Mucosa of descending colon (tissue), 3 donors: ENCODE measurements at regions not wholly inside any gene's neighbourhood (a gene's known extent, or its start where the extent isn't known, plus 50 kb on each side); places are given as distances from the start of the nearest gene placed in this dataset. TPM values are rescaled to one million over a fixed set of nuclear protein-coding genes. Genes with fewer than 3 reads are reported as not detected.
"Not testable (repeated sequence)": the region's sequence is repeated elsewhere in the genome, so short reads cannot be mapped to it uniquely, and the experiment has no call there.

Source experiments
- ATAC-seq: fragments of 200-7000 bp; cut with Tn5 transposase; one replicate; pipeline ENCODE4 v1.9.1; 2020; ENCODE audit warnings: mild to moderate bottlenecking, moderate library complexity
- DNase-seq, 3 donors: peaks; one replicate each; pipeline ENCODE4 v3.0.0-alpha.2; 2020
- H3K36me3 ChIP-seq: fragments of 200-600 bp; one replicate; pipeline ENCODE4 v1.8.0; 2021; ENCODE audit warnings: low read depth, mild to moderate bottlenecking
- H3K4me1 ChIP-seq: fragments of 200-600 bp; one replicate; pipeline ENCODE4 v1.8.0; 2021; ENCODE audit warnings: low read depth, mild to moderate bottlenecking
- H3K4me3 ChIP-seq: fragments of 200-600 bp; one replicate; pipeline ENCODE4 v1.8.0; 2021; ENCODE audit warnings: mild to moderate bottlenecking
- H3K9me3 ChIP-seq: fragments of 200-600 bp; one replicate; pipeline ENCODE4 v1.8.0; 2021; ENCODE audit warnings: mild to moderate bottlenecking
- intact Hi-C, 2 donors: fragments of 100-400 bp; cut with DNase I in 1 of 2; cut with micrococcal nuclease in 1 of 2; formaldehyde crosslinking; loops; one replicate each; pipeline versions ENCODE4 v1.11.0 to v1.11.1; 2022; cut with DNase I, micrococcal nuclease
- microRNA-seq: library from miRNA; unstranded; fragments of <30 nt; microRNA quantifications from one replicate; pipeline ENCODE4, GENCODE V29; 2019
- TF ChIP-seq, protein P1 (sequence below): fragments of 200-600 bp; IDR thresholded peaks from one replicate; pipeline ENCODE4 v1.8.0; 2022; ENCODE audit warnings: antibody characterized with exemption, mild to moderate bottlenecking
- donor health status: DM: no; HTN: no; CAD: no; lungs with moderate emphysema.
- donor health status: DM: no; HTN: no; CAD: no.
- donor health status: DM: no; HTN: yes; CAD: no.

DNA sequence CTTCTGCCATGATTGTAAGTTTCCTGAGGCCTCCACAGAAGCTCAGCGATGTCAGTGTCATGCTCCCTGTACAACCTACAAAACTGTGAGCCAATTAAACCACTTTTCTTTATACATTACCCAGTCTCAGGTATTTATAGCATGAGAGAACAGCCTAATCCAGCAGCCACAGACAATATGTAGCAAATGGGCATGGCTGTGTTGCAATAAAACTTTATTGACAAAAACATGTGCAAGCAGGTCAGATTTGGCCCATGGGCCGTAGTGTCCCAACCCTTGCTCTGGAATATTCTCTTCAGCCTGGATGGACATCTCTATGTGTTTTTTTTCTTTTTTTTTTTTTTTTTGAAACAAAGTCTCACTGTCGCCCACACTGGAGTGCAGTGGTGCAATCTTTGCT is 60.9 kb upstream of the EEF2KMT start:
- no peak for DNase-seq
- intact Hi-C loops: no loop called here
- no peaks in the 10 kb centered on the region for H3K9me3 ChIP-seq
- no peak for ATAC-seq
- TF ChIP-seq, protein P1, sequence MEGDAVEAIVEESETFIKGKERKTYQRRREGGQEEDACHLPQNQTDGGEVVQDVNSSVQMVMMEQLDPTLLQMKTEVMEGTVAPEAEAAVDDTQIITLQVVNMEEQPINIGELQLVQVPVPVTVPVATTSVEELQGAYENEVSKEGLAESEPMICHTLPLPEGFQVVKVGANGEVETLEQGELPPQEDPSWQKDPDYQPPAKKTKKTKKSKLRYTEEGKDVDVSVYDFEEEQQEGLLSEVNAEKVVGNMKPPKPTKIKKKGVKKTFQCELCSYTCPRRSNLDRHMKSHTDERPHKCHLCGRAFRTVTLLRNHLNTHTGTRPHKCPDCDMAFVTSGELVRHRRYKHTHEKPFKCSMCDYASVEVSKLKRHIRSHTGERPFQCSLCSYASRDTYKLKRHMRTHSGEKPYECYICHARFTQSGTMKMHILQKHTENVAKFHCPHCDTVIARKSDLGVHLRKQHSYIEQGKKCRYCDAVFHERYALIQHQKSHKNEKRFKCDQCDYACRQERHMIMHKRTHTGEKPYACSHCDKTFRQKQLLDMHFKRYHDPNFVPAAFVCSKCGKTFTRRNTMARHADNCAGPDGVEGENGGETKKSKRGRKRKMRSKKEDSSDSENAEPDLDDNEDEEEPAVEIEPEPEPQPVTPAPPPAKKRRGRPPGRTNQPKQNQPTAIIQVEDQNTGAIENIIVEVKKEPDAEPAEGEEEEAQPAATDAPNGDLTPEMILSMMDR: no peak
- H3K4me3 ChIP-seq: no peak overlapping the region
- H3K4me1 ChIP-seq: no peaks in the 10 kb centered on the region
- H3K36me3 ChIP-seq: no peaks in the 10 kb centered on the region

DNA sequence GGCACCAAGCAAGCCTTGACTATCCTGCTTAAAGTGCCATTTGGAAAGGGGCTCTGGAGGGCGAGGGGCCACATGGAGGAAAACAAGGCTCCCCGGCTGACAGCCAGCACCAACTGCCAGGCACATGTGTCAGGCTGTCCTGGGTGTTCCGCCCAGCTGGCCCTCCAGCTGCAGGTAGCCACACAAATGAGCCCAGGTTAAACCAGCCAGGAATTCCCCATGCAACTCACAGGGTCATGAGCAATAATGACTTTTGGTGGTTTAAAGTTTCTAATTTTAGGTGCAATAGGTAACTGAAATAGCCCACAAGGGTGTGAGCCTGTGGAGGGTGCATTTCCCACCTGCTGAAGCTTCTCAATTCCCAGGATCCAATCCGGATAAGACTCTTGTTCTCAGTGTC is 58.9 kb upstream of the EEF2KMT start:
- DNase-seq, ATAC-seq, H3K4me3 ChIP-seq, intact Hi-C loops, H3K4me1 ChIP-seq, H3K9me3 ChIP-seq, H3K36me3 ChIP-seq: not testable (repeated sequence)

DNA sequence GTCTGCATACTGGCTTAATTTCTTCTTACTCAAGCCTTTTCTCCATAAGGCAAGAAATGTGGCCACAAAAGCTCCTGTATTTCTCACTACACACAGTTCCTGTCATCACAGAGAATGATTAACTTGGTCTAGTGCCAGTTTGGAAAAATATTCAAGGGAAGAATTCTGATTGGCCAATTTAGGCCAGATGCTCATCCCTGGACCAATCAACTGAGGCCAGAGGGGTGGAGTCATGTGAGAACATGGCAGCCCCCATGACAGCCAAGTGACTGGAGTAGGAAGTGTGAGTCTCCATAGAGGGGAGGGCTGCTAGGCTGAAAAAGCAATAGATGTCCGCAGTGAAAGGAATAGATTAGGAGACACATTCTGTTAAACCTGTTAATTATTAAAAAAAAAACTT is 56.4 kb upstream of the EEF2KMT start:
- H3K9me3 ChIP-seq, H3K4me3 ChIP-seq, H3K36me3 ChIP-seq, H3K4me1 ChIP-seq, ATAC-seq, intact Hi-C loops, DNase-seq: not testable (repeated sequence)

DNA sequence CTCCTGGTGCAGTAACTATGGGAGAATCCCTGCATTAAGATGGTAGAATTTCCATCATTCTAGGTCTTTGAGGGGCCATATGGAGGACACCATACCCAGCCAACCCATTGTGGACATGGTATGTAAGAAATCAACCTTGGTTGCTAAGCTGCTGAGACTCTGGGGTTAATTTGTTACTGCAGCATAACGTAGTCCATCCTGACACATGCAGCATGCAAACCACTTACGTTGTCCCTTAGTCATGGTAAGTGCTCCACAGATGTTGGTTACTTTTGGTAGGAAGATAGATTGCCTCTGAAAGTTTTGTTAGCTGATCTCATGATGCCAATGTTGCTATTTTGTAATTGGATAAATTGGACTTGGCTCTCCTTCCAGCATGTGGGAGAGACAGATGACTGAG is 53.8 kb upstream of the EEF2KMT start:
- H3K4me3 ChIP-seq, H3K36me3 ChIP-seq, H3K9me3 ChIP-seq, ATAC-seq, intact Hi-C loops, DNase-seq, H3K4me1 ChIP-seq: not testable (repeated sequence)

Small RNA genes lying in the stretch of these regions (microRNA-seq; reads per million reads assigned to microRNA genes)
- gene MIR8065: not detected
